Cardiac muscle cell (in vitro differentiated cells and primary cell): ENCODE measurements at regions not wholly inside any gene's neighbourhood (a gene's known extent, or its start where the extent isn't known, plus 50 kb on each side); places are given as distances from the start of the nearest gene placed in this dataset.
A peak's percentile ranks its signal among the peaks of the same experiment; 100 is the strongest.

Experiments
- DNase-seq, 2 donors: peaks; one replicate each; pipeline versions ENCODE4 v3.0.0 to v3.0.0-alpha.2; 2010 to 2017; ENCODE audit warnings: low read depth in 1 of 2, low spot score in 1 of 2
- H3K27ac ChIP-seq: fragments of 200-600 bp; sonication (generic); 2 replicates; pipeline ENCODE4 v1.5.1; 2016
- H3K27me3 ChIP-seq: fragments of 200-600 bp; sonication (generic); 2 replicates; pipeline ENCODE4 v1.6.0; 2016; ENCODE audit warnings: control low read depth
- H3K36me3 ChIP-seq: fragments of 200-600 bp; sonication (generic); 2 replicates; pipeline ENCODE4 v1.5.1; 2016; ENCODE audit warnings: control low read depth
- H3K4me1 ChIP-seq: fragments of 200-600 bp; sonication (generic); 2 replicates; pipeline ENCODE4 v1.8.1; 2017; ENCODE audit warnings: low read depth, mild to moderate bottlenecking, mixed run types
- H3K4me3 ChIP-seq: fragments of 200-600 bp; sonication (generic); 2 replicates; pipeline ENCODE4 v1.5.1; 2016; ENCODE audit warnings: mild to moderate bottlenecking
- H3K9me3 ChIP-seq: fragments of 200-600 bp; sonication (generic); 2 replicates; pipeline ENCODE4 v1.5.1; 2017; ENCODE audit warnings: low read depth, mild to moderate bottlenecking, control low read depth
- TF ChIP-seq, protein P1 (sequence below): IDR thresholded peaks from 2 replicates; pipeline ENCODE4 v1.5.1; 2012; ENCODE audit warnings: low read depth, mild to moderate bottlenecking, low read length

DNA sequence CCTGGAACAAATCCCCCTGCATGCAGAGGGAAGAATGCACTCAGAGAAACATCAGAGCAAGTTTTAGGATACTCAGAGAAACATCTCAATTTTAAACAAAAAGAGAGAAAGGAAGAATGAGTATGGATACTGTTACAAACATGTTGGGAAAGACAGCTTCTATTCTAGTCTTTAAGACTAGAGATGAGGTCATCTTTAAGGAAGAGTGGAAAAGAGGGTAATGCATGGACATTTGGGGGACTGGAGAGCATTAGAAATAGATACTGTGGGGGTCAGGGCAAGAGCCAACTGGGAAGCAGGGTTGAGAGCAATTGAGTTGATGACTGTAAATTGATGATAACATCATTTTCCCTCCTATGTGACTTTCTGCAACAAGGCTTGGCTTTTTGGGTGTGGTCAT lies 431.2 kb downstream of the CDH26 start:
- no peak overlapping the region for H3K27ac ChIP-seq
- H3K9me3 ChIP-seq, result no peaks in the 10 kb centered on the region
- H3K4me1 ChIP-seq, result no peaks in the 10 kb centered on the region
- no peaks in the 10 kb centered on the region for H3K36me3 ChIP-seq
- H3K27me3 ChIP-seq, result no peaks in the 10 kb centered on the region
- no peak for DNase-seq
- H3K4me3 ChIP-seq, result no peak overlapping the region
- TF ChIP-seq, protein P1, sequence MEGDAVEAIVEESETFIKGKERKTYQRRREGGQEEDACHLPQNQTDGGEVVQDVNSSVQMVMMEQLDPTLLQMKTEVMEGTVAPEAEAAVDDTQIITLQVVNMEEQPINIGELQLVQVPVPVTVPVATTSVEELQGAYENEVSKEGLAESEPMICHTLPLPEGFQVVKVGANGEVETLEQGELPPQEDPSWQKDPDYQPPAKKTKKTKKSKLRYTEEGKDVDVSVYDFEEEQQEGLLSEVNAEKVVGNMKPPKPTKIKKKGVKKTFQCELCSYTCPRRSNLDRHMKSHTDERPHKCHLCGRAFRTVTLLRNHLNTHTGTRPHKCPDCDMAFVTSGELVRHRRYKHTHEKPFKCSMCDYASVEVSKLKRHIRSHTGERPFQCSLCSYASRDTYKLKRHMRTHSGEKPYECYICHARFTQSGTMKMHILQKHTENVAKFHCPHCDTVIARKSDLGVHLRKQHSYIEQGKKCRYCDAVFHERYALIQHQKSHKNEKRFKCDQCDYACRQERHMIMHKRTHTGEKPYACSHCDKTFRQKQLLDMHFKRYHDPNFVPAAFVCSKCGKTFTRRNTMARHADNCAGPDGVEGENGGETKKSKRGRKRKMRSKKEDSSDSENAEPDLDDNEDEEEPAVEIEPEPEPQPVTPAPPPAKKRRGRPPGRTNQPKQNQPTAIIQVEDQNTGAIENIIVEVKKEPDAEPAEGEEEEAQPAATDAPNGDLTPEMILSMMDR, result no peak

DNA sequence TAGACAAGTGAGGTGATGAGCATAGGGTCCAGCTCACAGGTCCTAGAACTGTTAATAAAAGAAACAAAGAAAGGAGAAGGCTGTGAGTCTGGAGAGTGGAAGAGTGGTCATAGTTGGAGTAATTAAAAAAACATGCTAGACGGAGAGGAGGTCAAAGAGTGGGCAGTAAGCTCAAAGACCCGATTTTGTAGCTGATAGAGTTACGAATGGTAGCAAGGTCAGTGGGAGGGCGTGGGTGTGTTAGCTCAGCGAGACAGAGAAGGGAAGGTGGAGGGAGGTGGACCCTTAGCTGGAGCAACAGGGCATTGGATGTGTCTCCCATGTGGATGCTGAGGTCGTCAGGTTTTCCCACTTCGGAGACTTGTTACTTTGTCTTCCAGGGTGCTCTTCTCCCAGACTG lies 431.7 kb downstream of the CDH26 start:
- TF ChIP-seq, protein P1, result no peak
- no peaks in the 10 kb centered on the region for H3K4me1 ChIP-seq
- H3K36me3 ChIP-seq, result no peaks in the 10 kb centered on the region
- no peak overlapping the region for H3K4me3 ChIP-seq
- no peak for DNase-seq
- H3K9me3 ChIP-seq, result no peaks in the 10 kb centered on the region
- H3K27me3 ChIP-seq, result no peaks in the 10 kb centered on the region
- H3K27ac ChIP-seq, result no peak overlapping the region

DNA sequence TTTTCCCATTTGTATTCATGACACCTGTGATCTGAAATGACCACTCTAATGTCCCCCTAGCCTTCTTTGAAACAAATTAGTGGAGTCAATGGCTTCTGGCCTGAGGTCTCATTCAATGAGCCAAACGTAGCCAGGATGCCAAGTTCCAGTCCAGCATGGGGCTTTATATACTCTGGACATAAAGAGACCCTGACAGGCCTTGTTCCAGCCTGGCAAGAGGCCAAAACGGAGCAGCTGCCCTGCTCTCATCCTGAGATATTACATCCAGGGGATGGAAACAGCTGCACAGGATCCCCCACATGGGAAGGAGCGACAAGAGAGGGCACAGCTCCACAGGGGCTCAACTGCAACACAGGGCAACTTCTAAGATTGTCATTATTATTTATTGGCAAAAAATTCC lies 437.8 kb downstream of the CDH26 start:
- no peak overlapping the region for H3K4me3 ChIP-seq
- H3K27me3 ChIP-seq, result no peaks in the 10 kb centered on the region
- peak in 1 of 2 donors; percentile 3 for DNase-seq
- no peak overlapping the region for H3K27ac ChIP-seq
- no peaks in the 10 kb centered on the region for H3K4me1 ChIP-seq
- no peaks in the 10 kb centered on the region for H3K36me3 ChIP-seq
- H3K9me3 ChIP-seq, result no peaks in the 10 kb centered on the region
- TF ChIP-seq, protein P1, result no peak

DNA sequence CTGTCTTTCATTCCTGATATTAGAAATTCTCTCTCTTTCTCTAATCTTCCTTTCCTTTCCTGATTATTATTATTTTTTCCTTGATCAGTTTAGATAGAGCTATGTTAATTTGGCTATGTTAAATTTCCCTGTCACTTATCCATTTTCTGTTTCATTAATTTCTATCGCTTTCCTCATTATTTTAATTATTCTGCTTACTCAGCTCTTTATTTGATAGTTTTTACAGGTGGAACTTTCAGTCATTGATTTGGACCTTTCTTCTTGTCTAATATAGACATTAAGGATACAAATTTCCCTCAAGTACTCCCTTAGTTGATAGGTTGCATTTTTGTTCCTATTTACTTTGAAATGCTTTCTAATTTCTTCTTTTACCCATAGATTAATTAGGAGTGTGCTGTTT lies 442.3 kb downstream of the CDH26 start:
- no peak overlapping the region for H3K27ac ChIP-seq
- no peaks in the 10 kb centered on the region for H3K27me3 ChIP-seq
- H3K4me1 ChIP-seq, result no peaks in the 10 kb centered on the region
- no peak for DNase-seq
- H3K9me3 ChIP-seq, result no peaks in the 10 kb centered on the region
- TF ChIP-seq, protein P1, result no peak
- H3K36me3 ChIP-seq, result no peaks in the 10 kb centered on the region
- no peak overlapping the region for H3K4me3 ChIP-seq

DNA sequence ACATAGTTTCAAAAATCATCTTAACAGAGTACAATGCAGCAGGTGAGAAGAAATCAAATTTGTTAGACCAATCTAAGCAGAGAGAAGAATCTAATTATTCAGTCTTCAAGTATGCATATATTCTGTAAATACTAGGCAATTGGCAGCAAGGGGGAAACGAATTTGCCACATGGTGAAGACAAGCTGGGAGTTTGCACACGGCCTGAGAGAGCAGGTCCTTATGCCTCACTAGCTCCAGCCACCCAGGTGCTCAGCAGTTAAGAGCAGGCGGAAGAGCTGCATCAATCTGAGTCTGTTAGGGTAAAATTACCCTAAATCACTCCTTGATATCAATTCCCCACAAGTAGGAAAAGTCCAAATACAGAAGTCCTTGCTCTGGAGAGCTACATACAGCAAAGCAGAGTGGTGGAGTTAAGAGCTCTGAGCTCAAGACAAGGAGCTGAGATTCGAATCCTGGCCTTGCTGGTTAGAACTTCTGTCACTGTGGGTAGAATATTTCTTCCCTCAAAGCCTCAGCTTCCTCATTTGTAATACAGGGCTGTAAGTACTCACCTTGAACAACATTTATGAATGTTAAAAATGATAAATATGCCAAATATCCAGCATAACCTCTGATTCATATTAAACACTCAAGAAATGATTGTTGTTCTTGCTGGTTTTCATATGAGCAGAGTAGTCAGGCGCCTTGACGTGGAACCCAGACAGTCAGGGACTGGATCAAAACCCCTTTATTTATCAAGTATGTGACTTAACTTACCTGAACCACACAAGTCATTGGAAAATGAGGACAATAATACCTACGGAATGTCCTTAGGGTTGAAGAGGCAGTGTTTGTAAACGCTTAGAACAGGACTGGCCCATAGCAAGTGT lies 444.2 kb downstream of the CDH26 start:
- no peaks in the 10 kb centered on the region for H3K36me3 ChIP-seq
- no peak for DNase-seq
- no peaks in the 10 kb centered on the region for H3K9me3 ChIP-seq
- TF ChIP-seq, protein P1, result no peak
- H3K27me3 ChIP-seq, result no peaks in the 10 kb centered on the region
- H3K4me1 ChIP-seq, result no peaks in the 10 kb centered on the region
- H3K4me3 ChIP-seq, result no peak overlapping the region
- H3K27ac ChIP-seq, result no peak overlapping the region
